Right renal pelvis (tissue), 4 donors: ENCODE measurements at regions not wholly inside any gene's neighbourhood (a gene's known extent, or its start where the extent isn't known, plus 50 kb on each side); places are given as distances from the start of the nearest gene placed in this dataset.

ENCODE experiments used
- DNase-seq, 4 donors: peaks; one replicate each; pipeline ENCODE4 v3.0.0-alpha.2; 2013; ENCODE audit warnings: low read depth in 4 of 4, low spot score in 3 of 4, missing footprints in 1 of 4

DNA sequence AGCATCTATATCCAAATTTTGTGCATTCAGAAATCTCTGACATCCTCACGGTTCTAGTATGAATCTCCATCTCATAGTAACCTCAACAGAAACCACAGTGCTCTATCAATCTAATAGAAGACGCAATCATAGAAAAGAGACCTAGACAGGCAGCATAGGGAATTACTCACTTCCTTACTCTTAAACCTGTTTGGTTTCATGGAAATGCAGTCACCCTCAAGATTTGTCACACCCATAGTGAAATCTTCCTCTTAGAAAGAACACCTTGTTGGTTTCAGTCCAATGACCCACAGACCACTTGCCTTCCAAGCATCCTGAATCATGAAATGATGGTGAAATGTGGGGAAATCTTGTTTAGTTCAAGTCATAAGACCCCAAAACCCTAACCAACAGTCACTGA, 166.1 kb upstream of the PRDM1 start:
- DNase-seq: no peak

- DNase-seq: no peak
Observed at GRCh38 chr6:105917038-105917695, 169.0 kb upstream of the PRDM1 start.

DNA sequence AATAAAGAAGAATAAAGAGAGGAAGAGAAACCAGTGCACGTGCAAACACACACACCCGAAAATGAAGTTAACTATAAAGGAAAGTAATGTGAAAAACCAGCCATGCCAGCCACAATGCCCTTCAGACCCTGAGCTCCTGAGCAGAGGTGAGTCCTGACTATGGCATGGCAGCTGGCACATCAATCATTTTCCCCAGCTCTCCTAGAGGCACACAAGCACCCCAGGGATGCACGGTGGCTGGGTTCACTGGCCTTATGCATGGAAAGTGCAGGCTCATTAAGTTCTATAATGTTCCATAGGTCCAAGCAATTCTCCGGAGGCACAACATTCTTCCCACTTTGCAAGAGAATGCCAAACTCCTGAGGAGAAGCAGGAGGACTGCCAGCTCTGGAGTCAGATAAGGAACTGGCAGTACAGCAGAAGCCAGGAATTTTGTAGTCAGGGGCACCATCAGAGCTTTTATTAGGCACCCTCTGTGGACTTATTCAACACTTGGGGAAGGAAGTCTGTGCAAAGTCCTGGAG, 175.0 kb upstream of the PRDM1 start:
- no peak for DNase-seq

DNA sequence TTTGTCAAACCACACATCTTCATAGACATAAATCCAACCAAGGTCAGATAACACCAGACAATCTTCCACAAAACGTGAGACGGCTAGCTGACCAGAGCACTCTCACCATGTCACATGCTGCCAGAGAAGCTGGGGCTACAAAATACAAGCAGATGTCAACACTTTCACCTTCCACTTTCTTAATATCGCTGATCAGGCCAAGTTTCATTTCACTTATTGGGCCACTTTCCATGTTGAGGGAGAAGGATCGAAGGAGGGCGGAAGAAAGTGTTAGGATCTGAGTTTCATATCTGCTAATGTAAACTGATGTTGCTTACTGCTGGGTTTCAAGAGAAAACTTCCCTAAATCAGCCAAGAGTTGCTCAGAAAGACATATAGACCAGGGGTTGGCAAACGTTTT, 177.0 kb upstream of the PRDM1 start:
- no peak for DNase-seq

DNA sequence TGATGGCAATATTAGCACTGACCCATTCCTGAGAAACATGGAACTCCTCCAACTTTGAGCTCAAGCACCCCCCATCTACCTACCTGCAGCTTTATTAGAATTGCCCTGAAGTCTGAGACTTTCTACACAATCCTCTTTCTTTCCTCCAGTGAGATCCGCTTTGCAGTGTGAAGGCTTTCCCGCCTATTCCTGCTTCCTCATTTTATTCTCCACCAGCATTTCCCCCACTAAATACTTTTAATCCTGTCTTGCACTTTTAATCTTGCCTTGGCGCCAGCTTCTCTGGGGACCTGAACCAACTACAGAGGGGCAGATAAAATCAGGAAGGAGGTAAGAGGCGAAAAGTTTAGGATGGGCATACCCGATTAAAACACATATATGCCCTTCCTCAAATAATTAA, 178.1 kb upstream of the PRDM1 start:
- no peak for DNase-seq

DNA sequence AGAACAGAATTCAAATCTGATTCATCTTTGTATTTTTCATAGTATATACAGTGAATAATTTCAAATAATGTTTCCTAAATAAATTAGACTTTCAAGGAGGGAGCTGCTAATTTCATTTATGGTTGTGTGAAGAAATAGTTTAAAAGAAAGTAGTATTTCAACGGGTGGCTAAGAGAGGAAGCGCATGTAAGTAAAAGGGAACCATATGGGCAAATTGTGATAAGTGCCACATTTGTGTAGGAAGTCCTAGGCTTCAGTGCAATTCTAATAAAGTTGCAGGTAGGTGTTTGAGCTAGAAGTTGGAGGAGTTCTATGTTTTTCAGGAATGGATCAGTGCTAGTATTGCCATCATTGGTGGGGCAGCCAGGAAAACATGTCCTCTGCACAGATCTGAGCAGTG, 178.8 kb upstream of the PRDM1 start:
- DNase-seq: no peak

GRCh38 chr6:105902401-105903031, 183.6 kb upstream of the PRDM1 start:
- peak in 1 of 4 donors; percentile 18 for DNase-seq

DNA sequence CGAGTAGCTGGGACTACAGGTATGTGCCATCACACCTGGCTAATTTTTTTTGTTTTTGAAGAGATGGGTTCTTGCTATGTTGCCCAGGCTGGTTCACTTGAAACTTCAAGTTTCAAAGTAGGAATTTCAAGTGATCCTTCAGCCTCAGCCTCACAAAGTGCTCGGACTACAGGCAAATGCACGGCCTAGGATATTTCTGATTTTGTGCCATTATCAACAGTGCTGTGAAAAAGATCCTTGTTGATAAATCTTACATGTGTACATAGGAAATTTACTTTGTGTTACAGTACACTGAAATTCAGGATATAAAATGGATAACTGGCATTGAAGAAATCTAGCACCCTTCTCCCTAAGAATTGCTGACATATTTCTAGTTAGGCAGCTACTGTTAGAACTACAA, 184.6 kb upstream of the PRDM1 start:
- no peak for DNase-seq

GRCh38 chr6:105900125-105900937, 185.8 kb upstream of the PRDM1 start:
- no peak for DNase-seq

DNA sequence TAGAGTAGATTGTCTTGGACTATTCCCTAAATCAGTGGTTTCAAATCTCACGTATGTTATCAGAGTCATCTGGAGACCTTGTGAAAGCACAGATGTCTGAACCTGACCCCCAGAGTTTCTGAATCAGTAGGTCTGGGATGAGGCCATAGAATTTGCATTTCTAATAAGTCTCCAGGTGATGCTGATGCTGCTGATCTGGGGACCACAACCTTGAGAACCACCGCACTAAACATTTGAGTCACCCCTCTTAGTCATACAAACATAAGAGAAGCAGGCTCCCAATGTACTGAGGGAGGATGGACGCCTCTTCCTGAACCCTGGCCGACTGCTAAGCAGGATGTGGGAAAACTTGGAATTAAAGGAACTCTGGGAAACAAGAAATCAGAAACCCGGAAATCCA, 187.8 kb upstream of the PRDM1 start:
- no peak for DNase-seq

DNA sequence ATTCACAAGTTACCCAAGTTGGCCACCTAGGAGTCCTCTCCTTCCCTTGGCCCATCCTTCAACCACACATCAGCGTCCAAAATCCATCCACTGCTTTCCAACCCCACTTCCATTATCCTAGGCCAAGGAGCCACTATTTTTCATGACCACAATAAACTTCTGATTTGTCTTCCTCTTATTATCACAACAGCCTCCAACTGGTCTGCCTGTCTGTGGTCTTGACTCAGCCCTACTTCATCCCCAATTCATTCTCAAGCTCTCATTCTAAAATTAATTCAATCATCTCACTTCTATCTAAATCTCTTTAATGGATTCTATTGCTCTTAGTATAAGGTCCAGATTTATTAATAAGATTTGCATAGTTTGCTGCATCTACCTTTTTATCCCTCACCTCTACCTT, 189.0 kb upstream of the PRDM1 start:
- DNase-seq: no peak

DNA sequence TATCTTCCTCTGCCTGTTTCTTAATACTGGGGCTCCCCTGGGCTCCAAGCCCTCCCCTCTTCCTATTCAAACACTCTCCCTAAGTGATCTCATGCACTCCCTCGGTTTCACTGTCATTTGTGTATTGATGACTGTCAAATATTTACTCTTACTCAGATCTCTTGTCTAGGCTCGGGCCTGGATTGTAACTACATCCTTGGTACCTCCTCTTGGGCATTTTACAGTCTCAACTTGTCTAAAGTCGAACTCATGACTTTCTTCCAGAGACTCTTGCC, 189.4 kb upstream of the PRDM1 start:
- DNase-seq: no peak

GRCh38 chr6:105896052-105896820, 189.9 kb upstream of the PRDM1 start:
- no peak for DNase-seq

DNA sequence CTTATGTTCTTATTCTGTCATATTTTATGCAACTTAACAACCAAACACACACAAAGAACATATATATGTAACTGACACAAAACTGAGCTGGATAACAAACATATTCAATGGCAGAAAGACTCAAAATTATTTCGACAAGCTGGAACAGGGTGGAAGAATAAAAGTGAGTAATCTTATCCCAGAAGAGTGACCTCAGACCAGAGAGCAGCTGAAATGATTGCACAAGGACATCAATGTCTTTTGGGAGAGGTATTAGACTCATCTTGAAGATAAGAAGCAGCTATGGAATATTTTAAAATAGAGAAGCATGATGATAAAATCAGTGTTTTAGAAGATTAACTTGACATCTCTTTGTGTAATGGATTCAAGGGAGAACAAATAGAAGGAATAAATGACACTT, 191.6 kb upstream of the PRDM1 start:
- DNase-seq: no peak

- no peak for DNase-seq
Observed at GRCh38 chr6:105893741-105894140, 192.4 kb upstream of the PRDM1 start.

DNA sequence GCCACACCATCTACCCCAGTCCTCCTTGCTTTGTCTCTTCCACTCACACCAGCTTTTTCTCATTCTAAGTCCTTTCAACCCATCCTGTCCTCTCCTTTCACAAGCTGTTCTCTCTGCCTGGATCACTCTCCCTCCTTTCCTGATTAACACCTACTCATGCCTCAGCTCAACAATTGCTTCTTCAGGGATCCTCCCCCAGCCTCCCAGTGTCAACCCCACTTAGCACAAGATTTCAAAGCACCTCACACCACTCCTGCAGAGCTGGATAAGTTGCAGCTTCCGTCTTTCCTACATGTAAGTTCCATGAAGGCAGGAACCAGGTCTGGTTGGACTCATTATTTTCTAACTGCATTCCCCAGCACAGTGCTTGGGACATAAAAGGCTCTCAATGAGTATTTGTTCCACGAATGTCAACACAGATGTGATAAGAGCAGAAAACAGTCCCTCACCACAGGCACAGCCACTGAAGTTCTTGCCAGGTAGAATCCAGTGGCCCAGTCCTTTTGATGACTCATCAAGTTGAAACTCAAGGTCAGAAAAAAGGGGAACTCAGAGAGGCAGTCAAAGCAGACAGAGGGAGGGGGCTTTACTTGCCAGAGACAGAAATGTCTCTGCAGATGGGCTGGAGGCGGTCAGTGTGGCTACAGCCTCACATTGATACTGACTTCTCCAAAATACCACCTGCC, 193.4 kb upstream of the PRDM1 start:
- no peak for DNase-seq

- no peak for DNase-seq
Observed at GRCh38 chr6:105890521-105891244, 195.5 kb upstream of the PRDM1 start.

- no peak for DNase-seq
Observed at GRCh38 chr6:105889902-105890301, 196.2 kb upstream of the PRDM1 start.

GRCh38 chr6:105886814-105887544, 199.2 kb upstream of the PRDM1 start:
- no peak for DNase-seq
